ENCODE measurements at regions not wholly inside any gene's neighbourhood (a gene's known extent, or its start where the extent isn't known, plus 50 kb on each side); places are given as distances from the start of the nearest gene placed in this dataset.

- TF ChIP-seq GATA2 (IDR thresholded peaks at IDR 0.05; ENCODE audit: low read depth, low read length) (no peak), GATA3 (IDR thresholded peaks at IDR 0.05; ENCODE audit: low read depth, low read length) (no peak)
These were observed 182.3 kb upstream of the MAP1B start for GRCh38 chr5:71924980-71925379.

Measured in SH-SY5Y (cell line).